DMS 273 treated with DMSO at 0.1 percent for 48 hours (cell line): ENCODE measurements at regions not wholly inside any gene's neighbourhood (a gene's known extent, or its start where the extent isn't known, plus 50 kb on each side); places are given as distances from the start of the nearest gene placed in this dataset.

ENCODE experiments used
- DNase-seq: peaks from one replicate; lab custom pipeline; 2025; lab: John Stamatoyannopoulos, UW

DNA sequence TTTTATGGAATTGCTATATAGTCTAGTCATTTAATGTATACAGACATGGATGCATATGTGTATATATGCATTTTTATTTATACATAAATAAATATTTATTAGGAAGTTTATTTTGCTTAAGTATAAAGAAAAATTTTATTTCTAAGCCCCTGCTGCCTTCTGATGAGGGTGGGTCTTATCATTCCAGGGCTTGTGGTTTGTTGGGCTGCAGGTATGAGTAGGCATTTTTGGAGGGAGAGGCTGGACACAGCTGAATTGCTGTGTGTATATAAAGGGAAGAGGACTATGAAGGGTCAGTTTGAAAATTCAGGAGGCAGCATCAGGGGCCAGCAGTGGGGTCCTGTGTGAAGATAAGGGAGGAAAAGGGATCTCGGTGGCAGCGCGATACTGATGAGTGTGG is 189.4 kb downstream of the TMEM182 start:
- no peak for DNase-seq

DNA sequence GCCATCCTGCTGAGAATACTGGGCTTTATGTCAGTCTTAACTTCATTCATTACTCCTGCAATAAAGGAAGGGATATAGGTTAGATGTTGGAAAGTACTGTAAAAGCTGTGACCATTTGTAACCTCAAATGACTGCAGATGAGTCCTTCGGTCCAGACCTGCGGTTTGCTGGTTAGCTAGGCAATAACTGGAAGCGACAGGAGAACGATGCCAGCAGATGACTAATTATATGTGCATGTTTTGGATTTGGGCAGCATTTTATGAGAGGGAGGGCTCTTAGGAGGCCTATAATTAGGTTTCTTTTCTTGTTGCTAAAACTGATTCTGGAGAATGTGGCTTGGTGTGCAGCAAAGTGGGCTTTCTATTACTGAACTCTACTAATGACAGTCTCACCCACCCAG is 205.6 kb downstream of the TMEM182 start:
- no peak for DNase-seq

DNA sequence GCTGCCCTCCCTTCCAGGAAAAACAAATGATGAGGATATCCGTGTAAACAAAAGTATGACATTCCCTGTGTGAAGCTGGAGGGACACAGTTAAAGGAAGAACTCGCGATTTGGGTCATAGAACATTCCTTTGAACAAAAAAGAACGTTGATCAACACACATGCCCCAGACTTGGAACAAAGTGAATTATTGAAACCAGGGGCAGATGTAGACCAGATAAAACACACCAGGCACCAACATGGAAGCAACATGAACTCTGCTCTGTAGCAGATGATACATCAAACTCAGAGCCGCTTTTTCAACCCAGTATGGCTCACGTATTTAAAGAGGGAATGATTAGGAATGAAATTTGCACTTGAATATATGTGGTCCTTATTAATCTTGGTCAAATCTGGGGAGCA is 206.5 kb downstream of the TMEM182 start:
- DNase-seq, result no peak

DNA sequence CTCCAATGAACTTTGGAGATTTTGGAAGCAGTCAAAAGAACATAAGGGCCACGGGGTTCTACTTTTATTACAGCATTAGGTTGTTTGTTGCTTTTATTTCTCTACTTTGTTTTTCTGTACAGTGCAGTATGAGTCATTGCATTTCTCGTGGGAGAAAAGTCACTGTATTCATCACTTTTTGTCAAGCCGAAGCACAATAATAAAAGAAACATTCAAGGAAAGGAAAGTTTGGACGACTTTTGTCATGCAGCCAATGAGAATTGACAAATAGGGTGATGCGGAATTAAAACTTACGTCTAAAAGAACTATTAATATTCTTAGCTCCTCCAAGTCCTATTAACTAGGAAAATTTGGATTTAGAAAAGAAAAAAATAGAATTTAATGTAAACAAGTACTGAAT is 209.9 kb downstream of the TMEM182 start:
- no peak for DNase-seq

DNA sequence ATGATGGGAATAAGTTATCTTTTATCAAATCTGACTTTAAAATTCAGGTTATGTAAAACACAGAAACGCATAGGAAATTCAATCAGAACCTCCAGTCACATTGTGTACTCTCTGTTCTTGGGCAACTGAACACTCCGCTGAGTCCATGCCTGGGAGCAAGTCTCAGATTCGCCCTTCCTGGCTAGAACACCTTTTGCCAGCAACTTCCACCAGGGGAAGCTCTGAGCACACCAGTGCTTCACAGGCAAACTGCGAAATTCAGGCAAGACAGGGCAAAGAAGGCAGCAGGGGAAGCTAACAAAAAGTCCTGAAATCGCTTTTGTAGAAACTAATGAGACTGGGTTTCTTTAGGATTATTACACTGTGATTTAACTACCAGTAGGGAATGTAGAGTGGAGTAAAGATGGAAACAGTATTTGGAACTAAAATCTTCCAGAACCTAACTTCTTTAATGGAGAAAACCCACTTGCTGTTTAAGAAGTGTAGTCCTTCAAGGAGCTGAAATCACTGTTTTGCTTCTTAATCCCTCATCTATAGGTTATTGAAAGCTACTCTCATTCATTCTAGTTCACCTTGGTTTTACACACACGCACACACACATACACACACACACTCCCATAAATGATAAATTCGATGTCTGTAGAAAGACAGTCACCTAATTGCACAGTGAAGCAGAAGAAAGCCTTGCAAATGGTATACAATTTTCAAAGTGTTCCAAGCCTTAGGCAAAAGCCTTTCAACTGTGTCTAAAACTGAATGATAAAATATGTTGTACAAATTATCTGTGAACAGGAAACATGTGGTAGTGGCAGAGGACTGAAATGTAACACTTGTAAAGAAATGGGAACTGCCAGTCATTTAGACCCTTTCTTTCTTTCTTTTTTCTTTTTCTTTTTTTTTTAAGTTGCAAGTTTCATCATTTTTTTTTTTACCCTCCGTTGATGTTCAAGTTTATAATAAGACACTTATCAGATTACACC is 214.5 kb downstream of the TMEM182 start:
- DNase-seq, result peak; percentile 79

DNA sequence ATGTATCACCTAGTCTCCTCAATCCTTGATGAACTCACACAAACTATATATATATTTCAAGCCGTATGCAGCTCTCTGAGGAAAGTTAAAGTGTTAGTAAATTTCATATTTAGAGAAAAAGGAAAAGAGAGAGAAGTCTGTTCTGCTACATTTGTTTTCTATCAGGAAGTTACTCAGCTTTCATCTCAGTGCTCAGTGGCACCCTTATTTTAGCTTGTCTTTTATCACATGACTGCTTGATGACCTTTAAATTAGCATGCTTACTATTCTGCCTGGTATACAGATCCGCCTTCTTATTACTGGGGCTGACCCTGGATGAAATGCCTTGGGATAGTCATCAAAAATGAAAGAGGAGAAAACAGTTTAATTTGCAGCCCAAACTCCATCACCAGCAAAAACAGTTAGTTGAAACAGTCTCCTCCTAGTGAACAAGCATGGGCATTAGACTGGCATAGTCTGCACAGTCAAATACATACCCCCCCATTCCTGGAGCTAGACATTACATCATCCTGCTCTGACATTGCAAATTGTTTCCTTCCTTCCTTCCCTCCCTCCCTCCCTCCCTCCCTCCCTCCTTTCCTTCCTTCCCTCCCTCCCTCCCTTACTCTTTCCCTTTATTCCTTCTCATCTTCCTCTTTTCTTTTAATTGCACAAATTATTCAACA is 215.7 kb downstream of the TMEM182 start:
- no peak for DNase-seq

DNA sequence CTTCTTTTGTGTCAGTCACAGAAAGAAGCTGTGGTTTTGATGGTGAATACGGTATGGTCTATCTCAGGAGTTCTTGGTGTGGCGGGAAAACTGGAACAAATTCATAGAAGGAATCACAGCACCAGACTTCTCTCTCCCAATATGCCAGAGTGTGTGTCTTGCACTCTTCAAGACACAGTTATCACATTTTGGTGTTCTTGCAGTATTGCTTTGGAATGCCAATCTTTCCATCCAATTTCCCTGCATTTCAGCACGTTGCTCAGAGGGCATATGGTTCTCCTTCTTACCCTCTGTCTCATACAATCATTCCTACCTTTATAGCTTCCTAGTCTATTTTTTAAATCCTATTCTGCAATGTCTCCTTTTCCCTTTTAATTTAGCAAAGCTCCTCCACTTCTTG is 216.3 kb downstream of the TMEM182 start:
- DNase-seq, result no peak

DNA sequence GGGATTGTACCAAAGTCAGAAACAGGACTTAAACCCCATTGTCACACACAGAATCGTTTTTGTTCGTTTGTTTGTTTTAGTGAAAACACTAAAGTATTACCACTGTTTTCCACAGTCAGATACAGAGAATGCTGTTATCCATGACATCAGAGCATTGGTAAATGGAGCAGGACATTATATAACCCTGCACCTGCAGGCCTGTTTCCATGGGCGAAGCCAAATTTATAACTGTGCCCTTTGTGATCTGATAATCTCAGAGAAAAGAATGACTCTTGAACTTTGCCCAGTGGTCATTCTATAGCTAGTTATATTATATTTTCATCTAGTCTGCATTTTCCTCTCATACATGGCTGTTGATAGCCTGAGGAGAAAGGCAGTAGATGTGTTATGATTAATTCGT is 217.6 kb downstream of the TMEM182 start:
- no peak for DNase-seq

DNA sequence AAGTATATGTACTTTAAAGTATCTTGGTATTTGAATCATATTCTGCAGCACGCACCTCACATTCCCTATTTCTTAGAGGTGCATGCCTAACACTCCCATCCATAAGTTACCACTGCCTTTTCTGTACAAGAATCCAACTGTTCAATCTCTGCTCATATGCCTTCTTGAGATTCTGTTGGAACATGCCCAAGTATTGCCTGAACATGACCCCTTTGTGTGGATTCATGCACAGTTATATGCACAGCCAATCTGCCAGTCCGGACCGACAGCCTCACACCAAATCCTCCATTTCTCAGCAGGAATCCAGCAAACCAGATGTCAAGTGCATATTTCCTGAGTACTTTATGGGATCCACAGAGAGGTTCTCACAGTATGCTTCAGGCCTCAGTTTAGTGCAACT is 222.0 kb downstream of the TMEM182 start:
- peak; percentile 98 for DNase-seq

DNA sequence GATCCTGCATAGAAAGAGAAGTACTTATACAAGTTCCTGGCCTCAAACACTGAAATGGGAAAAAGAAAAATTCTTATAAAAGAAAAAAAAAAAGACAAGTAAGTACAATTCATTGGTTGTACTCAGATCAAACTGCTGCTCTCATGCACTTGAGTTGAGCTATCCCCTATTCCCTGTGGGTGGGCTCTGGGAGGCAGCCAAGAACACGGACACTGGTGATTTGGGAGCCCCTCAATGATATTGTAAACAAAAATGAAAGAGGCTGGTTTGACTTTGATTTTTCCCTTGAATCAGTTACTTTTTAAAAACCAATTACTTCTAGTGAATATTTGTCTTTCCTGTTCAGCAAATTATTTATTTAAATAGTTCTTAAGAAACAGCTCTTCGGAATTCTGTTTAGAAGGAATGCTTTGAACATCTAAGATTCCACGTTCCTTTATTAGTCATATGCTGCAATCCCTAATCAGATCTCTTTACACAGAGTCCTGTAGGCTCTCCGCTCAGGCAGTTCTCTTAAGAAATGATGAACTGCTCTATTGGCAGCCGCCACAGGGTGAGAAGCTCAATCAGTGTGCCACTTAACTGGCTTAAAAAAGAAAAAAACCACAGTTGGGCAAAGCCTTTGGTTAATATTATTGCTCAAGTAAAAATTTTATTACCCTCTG is 225.1 kb downstream of the TMEM182 start:
- DNase-seq, result no peak

DNA sequence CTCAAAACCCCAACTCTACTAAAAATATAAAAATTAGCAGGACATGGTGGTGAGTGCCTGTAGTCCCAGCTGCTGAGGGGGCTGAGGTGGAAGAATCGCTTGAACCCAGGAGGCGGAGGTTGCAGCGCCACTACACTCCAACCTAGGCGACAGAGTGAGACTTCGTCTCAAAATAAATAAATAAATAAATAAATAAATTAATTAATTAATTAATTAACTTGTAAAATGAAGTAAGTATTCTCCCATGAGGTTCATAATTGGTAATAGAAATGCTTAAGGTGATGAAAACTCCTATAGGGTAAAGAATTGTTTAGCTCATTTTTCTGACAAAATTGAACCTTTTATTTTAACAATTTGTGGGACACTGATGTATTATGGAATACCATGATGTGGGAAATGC is 230.8 kb downstream of the TMEM182 start:
- no peak for DNase-seq

DNA sequence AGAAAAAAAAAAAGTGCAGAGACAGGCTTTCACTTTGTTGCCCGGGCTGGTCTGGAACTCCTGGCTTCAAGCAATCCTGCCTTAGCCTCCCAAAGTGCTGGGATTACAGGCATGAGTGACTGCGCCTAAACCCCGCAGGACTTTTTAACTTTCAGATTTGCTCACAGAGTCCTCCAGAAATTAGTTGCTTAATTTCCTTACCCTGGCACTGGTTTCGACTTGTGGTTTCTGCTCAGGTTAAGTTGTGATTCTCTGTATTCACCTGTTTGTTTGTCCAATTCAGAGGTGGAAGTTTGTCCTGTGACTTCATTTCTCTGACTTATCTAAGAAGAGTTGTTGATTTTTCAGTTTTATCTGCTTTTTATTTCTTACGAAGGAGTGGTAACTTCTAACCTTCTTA is 238.1 kb downstream of the TMEM182 start:
- no peak for DNase-seq

DNA sequence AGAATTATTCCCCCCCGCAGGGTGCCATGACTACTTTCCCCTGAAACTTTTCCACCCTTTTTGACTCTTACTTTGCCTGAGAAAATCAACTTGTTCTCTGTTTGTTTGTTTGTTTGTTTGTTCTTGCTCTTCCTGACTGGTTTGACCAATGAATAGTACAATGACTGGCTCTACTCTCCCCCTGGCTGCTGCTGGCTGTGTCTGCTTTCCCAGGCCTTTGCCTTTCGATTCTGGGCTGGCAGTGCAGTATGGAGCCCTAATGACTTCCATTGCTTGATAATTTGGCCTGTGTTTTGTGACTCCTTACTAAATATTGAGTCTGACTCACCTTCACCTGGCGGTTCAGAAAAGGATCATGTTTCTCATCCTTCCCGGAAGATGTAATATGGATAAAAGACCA is 241.1 kb downstream of the TMEM182 start:
- DNase-seq, result no peak

DNA sequence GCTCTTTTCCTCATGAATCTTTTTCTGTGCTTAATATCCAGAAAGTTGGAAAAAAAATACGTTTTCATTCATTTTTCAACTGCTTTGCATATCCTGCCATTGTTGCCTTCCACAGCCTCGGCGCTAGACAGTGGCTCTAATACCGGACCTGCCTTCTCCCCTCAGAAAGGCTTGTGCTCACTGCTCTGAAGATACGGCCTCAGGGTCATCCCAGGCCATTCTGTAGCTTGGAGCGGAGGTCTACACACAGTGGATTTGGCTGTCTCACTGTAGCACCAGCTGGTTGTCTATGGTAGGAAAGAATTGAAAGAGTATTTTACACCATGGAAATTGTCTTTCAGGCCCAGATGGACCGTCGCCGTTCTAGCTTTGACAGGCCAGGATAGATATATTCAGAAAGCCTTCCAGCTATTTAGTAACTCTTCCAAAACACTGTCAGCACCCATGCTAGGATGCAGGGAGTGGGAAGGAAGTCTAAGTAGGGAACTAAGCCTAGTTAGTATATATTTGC is 242.0 kb downstream of the TMEM182 start:
- DNase-seq, result peak; percentile 6

DNA sequence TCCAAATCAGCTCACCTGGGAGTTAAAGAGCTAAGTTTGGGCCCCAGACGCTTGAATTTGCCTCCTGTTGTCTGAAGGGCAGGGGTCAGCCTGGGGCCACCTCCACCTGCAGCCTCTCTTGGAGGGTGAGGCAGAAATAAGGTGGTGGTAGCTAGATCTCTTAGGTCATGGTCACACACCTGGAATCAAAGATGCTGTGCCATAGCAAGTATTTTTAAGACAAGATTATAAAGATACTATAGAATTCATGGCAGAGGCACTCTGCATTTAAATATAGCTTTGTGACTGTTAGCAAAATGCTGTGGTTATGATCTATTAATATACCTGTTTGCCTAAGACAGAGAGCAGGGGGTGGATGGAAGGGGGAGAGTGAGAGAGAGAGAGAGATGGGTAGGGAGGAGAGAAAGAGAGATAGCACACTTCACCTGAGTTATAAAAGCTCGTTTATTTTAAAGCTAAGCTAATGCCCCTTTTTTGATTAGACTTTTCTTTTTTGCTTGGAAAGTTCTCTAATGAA is 242.7 kb downstream of the TMEM182 start:
- DNase-seq, result no peak

DNA sequence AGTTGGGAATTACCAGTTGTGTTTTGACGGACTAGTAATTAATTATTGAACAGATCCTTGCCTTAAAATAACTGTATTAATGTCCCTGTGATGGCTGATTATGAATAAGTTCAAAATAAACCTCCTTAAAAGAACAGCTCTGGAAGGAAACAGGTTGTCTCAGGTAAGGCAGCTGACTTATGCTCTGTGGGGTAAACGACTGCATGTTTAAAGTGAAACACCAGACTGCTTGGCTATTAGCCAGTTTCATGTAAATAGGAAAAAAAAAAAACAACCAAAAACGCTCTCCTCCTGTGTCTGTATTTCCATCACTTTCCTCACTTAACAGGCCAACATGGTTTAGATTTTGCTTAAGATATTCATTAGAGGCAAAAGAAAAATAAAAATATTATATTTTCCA is 243.6 kb downstream of the TMEM182 start:
- peak; percentile 12 for DNase-seq

DNA sequence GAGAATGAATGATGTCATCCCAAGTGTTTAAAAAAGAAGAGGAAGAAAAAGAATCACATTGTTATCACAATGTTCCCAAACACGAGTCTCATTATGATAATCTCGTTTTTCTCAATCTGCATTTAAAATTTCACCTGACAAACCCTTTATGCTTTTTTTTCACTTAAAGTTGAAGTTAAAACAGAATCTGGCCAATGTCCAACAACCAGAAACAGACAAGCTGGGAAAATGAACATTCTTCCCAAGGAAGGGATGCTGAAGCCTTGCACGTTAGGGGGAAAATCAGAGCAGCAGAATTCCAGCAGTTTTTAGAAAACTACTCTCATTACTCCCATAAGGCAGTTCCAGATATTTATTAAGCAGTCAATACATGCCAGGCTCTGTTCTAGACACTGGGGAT is 245.3 kb downstream of the TMEM182 start:
- DNase-seq, result no peak

DNA sequence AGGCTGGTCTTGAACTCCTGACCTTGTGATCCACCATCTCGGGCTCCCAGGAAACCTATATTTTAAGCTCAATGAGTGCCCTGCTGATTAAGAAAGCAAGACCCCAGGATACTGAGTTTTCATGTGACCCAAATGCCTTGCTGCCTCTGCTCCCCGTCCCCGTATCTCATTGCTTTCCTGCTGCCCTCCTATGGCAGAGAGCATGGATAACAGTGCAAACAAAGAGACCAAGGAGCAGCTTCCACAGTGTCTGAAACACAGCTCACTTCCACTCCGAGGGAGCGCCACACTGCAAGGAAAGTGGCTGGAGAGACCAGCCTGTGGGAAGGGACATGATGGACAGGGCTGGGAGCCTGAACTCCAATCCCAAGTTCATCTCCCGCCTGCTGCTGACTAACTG is 246.8 kb downstream of the TMEM182 start:
- DNase-seq, result peak; percentile 38

DNA sequence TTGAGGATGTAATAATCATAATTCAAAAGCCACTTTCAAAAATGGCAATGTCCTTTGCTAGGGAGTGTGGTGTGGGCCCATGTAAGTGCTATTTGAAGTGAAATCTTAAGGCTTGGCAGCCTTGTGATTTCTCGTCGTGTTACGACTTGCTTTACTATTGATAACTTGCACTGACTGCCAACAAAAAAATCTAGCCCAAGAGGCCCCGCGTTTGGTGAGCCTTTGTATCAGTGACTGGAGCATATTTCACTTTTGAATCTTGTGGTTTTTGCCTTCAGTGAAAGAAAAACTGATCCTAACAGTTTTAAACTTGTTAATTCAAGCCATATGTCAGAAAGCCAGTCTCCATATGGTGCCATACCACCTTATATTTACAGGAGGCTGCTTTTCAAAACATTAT is 248.0 kb downstream of the TMEM182 start:
- peak; percentile 94 for DNase-seq

DNA sequence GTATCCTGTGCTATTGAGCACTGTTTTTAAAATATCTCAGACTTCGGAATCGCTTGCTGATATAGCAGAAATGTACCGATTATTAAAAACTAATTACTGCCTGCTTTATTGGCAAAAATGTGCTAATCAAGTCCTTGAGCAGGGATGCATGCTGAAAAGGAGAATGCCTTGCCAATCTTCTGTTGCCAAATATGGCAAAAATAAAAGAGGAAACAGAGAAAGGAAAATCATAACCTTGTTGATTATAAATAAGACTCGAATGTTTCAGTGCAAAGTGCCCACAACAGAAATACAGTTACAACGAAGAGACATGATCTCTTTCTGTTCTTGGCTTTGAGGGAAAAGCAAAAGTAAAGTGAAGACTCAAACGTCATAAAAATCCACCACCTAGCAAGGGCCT is 248.5 kb downstream of the TMEM182 start:
- DNase-seq, result peak; percentile 90

DNA sequence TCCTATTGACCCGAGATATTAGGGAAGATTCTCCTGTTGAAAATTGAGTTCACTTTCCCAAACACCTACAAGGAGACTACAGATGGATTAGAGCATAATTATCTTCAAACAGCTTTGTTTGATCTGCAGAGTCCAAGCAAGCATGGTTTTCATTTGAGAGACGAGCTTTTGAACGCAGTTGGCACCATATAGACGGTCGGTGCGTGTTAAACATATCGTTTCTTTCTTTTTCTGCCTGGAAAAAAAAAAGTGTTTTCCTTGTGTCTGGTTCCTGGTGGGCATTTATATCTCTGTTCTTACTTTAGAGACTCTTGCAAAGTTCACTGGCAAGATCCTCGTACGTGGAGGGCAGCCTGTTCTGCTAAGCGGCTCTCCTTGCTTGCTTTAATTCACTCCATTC is 248.9 kb downstream of the TMEM182 start:
- peak; percentile 64 for DNase-seq

DNA sequence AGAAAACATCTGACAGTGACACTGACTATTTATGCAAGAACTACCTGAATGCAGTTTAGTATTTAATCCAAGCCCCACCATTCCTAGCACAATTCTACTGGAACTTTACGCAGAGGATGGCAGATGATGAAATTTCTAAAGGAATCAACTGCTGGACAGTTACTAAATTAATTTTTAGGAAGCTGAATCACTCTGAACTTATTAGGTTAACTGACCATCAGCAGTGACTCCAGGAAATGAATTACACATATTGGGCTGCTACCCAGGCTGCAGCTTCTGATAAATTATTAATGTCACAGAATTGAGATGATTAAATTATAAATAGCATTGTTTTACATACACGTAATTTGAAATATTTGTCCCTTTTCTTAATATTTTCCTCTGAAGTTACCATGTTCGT is 250.8 kb downstream of the TMEM182 start:
- no peak for DNase-seq
